GM12878 (cell line): ENCODE measurements at regions not wholly inside any gene's neighbourhood (a gene's known extent, or its start where the extent isn't known, plus 50 kb on each side); places are given as distances from the start of the nearest gene placed in this dataset.

Source experiments
- ATAC-seq: fragments of 200-7000 bp; cut with Tn5 transposase; 3 replicates; pipeline ENCODE4 v1.9.1; 2020; ENCODE audit warnings: mild to moderate bottlenecking, moderate library complexity
- BruUV-seq: library from RNA; stranded (reverse); fragments of 400-500 nt; replicated peaks from 2 replicates; lab custom pipeline; 2021; lab: Mats Ljungman, UMichigan
- CTCF ChIA-PET: fragments of 300-600 bp; sonication (Branson Sonifier 250); formaldehyde crosslinking; extraction: SDS; loops from one replicate; lab custom pipeline; 2021; ENCODE audit warnings: inconsistent platforms; lab: Yijun Ruan, JAX
- POLR2A ChIA-PET: fragments of 350-600 bp; formaldehyde crosslinking; extraction: SDS; loops from one replicate; lab custom pipeline; 2021; ENCODE audit warnings: inconsistent platforms; lab: Charles Lee
- RAD21 ChIA-PET: fragments of 300-600 bp; sonication (Branson Sonifier 250); formaldehyde crosslinking; loops from one replicate; lab custom pipeline; 2023; ENCODE audit warnings: antibody characterized with exemption; ENCODE audit not compliant: unreplicated experiment; lab: Charles Lee
- SMC1A ChIA-PET: fragments of 300-600 bp; sonication (Branson Sonifier 250); formaldehyde crosslinking; loops from one replicate; lab custom pipeline; 2023; ENCODE audit not compliant: unreplicated experiment, uncharacterized antibody; lab: Charles Lee
- DNase-seq: peaks from one replicate; pipeline ENCODE4 v3.0.0-alpha.2; 2011; ENCODE audit warnings: low read depth, low spot score
- FAIRE-seq: peaks from 3 replicates; lab custom pipeline; 2011; peaks lifted over from hg19 to GRCh38; lab: Jason Lieb, UNC
- H2AFZ ChIP-seq: 2 replicates; pipeline ENCODE4 v1.6.0; 2011; ENCODE audit warnings: low read depth, low read length, control low read depth; ENCODE audit not compliant: control insufficient read depth
- H3K27ac ChIP-seq: 2 replicates; pipeline ENCODE4 v1.5.1; 2011; ENCODE audit warnings: control low read depth; ENCODE audit not compliant: control insufficient read depth, insufficient read depth
- H3K27me3 ChIP-seq, 2 experiments: replicated peaks in 1 of 2; 2 replicates each; pipeline versions ENCODE4 v1.6.0 to v1.6.1; 2011; ENCODE audit warnings: low read length in 1 of 2; ENCODE audit not compliant: control insufficient read depth in 2 of 2, insufficient read depth in 2 of 2
- H3K36me3 ChIP-seq, 2 experiments: 2 replicates each; pipeline ENCODE4 v1.5.1; 2011; ENCODE audit warnings: low read length in 1 of 2; ENCODE audit not compliant: control insufficient read depth in 2 of 2, insufficient read depth in 2 of 2
- H3K4me1 ChIP-seq: 2 replicates; pipeline ENCODE4 v1.6.1; 2011; ENCODE audit warnings: mild to moderate bottlenecking, low read length, moderate library complexity, mixed read lengths; ENCODE audit not compliant: control insufficient read depth, insufficient read depth
- H3K4me2 ChIP-seq: 2 replicates; pipeline ENCODE4 v1.6.0; 2011; ENCODE audit warnings: control low read depth; ENCODE audit not compliant: control insufficient read depth, insufficient read depth
- H3K4me3 ChIP-seq: fragments of 200-600 bp; sonication (generic); 2 replicates; pipeline ENCODE4 v1.5.1; 2016
- H3K79me2 ChIP-seq: 2 replicates; pipeline ENCODE4 v1.6.0; 2011; ENCODE audit warnings: low read length; ENCODE audit not compliant: control insufficient read depth, insufficient read depth
- H3K9ac ChIP-seq: 2 replicates; pipeline ENCODE4 v1.8.0; 2011; ENCODE audit warnings: low read length, control low read depth, mixed read lengths; ENCODE audit not compliant: control insufficient read depth, insufficient read depth
- H3K9me3 ChIP-seq: replicated peaks from 3 replicates; pipeline ENCODE4 v1.5.1; 2011; ENCODE audit warnings: mild to moderate bottlenecking, low read length; ENCODE audit not compliant: control insufficient read depth, insufficient read depth
- H4K20me1 ChIP-seq: 2 replicates; pipeline ENCODE4 v1.6.0; 2011; ENCODE audit not compliant: control insufficient read depth, insufficient read depth
- BCL11A ChIP-seq: IDR thresholded peaks from 2 replicates; pipeline ENCODE4 v1.6.1; 2011; ENCODE audit warnings: low read depth, low read length
- BHLHE40 ChIP-seq, 2 experiments: fragments of 450-650 bp in 1 of 2; IDR thresholded peaks; 2 replicates each; pipeline ENCODE4 v1.6.1; 2011 to 2017; ENCODE audit warnings: low read depth in 2 of 2, borderline replicate concordance in 1 of 2, improper control_type of control experiment in 1 of 2, low read length in 1 of 2, mild to moderate bottlenecking in 1 of 2
- DPF2 ChIP-seq: fragments of 450-650 bp; IDR thresholded peaks from 2 replicates; pipeline ENCODE4 v1.6.1; 2017; ENCODE audit warnings: mild to moderate bottlenecking
- GABPA ChIP-seq: IDR thresholded peaks from 2 replicates; pipeline ENCODE4 v1.6.1; 2014; ENCODE audit warnings: antibody characterized with exemption, low read depth, mild to moderate bottlenecking, inconsistent platforms
- GATAD2B ChIP-seq: fragments of 450-650 bp; conservative IDR thresholded peaks from 2 replicates; pipeline ENCODE4 v1.6.1; 2017; ENCODE audit warnings: low read depth, mild to moderate bottlenecking, moderate library complexity
- HDAC6 ChIP-seq: fragments of 200-600 bp; sonication (generic); IDR thresholded peaks from one replicate; pipeline ENCODE4 v1.8.0; 2017; ENCODE audit warnings: antibody characterized with exemption; ENCODE audit not compliant: unreplicated experiment
- IKZF1 ChIP-seq: fragments of 450-650 bp; conservative IDR thresholded peaks from 2 replicates; pipeline ENCODE4 v1.6.1; 2017; ENCODE audit warnings: antibody characterized with exemption, mild to moderate bottlenecking
- MTA2 ChIP-seq: fragments of 450-650 bp; IDR thresholded peaks from 2 replicates; pipeline ENCODE4 v1.6.1; 2016; ENCODE audit warnings: low read depth, mild to moderate bottlenecking, moderate library complexity
- NBN ChIP-seq: fragments of 450-650 bp; IDR thresholded peaks from 2 replicates; pipeline ENCODE4 v1.6.1; 2016
- NR2C2 ChIP-seq: IDR thresholded peaks from 2 replicates; pipeline ENCODE4 v1.6.1; 2011; ENCODE audit warnings: borderline replicate concordance, low read depth; ENCODE audit not compliant: control insufficient read depth, insufficient read length
- NR2F1 ChIP-seq: fragments of 450-650 bp; conservative IDR thresholded peaks from 2 replicates; pipeline ENCODE4 v1.6.1; 2017; ENCODE audit warnings: mild to moderate bottlenecking
- POLR2AphosphoS2 ChIP-seq: IDR thresholded peaks from 2 replicates; pipeline ENCODE4 v1.6.1; 2011; ENCODE audit warnings: low read depth, mild to moderate bottlenecking, low read length, improper control_type of control experiment, moderate library complexity
- SP1 ChIP-seq: IDR thresholded peaks from one replicate; pipeline ENCODE4 v1.6.1; 2011; ENCODE audit warnings: low read depth, low read length
- TCF7 ChIP-seq: IDR thresholded peaks from 2 replicates; pipeline ENCODE4 v1.6.1; 2014; ENCODE audit warnings: antibody characterized with exemption, borderline replicate concordance
- ZNF24 ChIP-seq: fragments of 450-650 bp; IDR thresholded peaks from 2 replicates; pipeline ENCODE4 v1.6.1; 2017; ENCODE audit warnings: antibody characterized with exemption, mild to moderate bottlenecking
- WGBS: methylation state at CpG from one replicate; pipeline ENCODE4 v1.1.6; 2016; ENCODE audit warnings: low lambda C conversion rate; ENCODE audit not compliant: insufficient replicate concordance, insufficient coverage; ENCODE audit errors: missing lambda C conversion rate; 5-methylcytosine and 5-hydroxymethylcytosine counted together
- in situ Hi-C: fragments of 300-500 bp; cut with MboI; formaldehyde crosslinking; loops from 9 replicates; pipeline ENCODE4 v1.14.3; 2018; ENCODE audit warnings: mixed read lengths
- intact Hi-C: fragments of 100-400 bp; cut with micrococcal nuclease; formaldehyde crosslinking; loops from one replicate; pipeline ENCODE4 v1.14.2; 2022; ENCODE audit not compliant: unreplicated experiment
- TF ChIP-seq, protein P1 (sequence below): fragments of 450-650 bp; formaldehyde crosslinking; IDR thresholded peaks from 2 replicates; pipeline ENCODE4 v1.4.0; 2020; ENCODE audit warnings: mild to moderate bottlenecking, moderate library complexity

DNA sequence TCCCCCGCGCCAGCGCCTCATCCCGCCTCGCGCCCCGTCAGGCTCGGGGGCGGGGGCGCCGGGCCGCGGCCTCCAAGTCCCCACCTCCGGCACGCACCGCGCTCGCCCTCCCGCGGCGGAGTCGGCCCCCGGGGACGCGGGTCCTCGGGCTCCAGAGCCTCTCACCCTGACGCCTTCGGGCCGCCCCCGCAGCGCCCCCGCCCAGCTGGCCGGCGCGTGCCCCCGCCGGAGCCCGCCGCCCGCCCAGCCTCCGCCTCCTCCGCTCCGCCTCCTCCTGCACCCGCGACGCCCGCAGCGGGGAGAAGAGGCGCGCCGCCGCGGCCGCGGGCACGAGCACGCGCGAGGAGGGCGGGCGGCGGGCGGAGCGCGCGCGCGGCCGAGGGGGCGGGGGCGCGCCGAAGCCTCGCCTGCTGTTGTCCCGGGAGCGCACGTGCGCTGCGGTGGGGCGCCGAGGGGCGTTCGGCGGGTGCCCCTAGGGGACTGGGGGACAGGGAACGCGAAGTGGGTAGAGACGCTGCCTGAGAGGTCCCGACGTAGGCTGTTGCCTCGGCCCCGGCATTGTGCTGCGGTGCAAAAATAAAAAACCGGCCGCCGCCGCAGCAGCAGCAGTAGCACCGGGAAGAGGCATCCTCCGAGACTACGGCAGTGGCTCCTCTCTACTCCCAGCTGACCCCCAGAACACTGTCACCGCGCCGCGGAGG is 87.4 kb upstream of the ARHGAP32 start (continued):
- TF ChIP-seq, protein P1, sequence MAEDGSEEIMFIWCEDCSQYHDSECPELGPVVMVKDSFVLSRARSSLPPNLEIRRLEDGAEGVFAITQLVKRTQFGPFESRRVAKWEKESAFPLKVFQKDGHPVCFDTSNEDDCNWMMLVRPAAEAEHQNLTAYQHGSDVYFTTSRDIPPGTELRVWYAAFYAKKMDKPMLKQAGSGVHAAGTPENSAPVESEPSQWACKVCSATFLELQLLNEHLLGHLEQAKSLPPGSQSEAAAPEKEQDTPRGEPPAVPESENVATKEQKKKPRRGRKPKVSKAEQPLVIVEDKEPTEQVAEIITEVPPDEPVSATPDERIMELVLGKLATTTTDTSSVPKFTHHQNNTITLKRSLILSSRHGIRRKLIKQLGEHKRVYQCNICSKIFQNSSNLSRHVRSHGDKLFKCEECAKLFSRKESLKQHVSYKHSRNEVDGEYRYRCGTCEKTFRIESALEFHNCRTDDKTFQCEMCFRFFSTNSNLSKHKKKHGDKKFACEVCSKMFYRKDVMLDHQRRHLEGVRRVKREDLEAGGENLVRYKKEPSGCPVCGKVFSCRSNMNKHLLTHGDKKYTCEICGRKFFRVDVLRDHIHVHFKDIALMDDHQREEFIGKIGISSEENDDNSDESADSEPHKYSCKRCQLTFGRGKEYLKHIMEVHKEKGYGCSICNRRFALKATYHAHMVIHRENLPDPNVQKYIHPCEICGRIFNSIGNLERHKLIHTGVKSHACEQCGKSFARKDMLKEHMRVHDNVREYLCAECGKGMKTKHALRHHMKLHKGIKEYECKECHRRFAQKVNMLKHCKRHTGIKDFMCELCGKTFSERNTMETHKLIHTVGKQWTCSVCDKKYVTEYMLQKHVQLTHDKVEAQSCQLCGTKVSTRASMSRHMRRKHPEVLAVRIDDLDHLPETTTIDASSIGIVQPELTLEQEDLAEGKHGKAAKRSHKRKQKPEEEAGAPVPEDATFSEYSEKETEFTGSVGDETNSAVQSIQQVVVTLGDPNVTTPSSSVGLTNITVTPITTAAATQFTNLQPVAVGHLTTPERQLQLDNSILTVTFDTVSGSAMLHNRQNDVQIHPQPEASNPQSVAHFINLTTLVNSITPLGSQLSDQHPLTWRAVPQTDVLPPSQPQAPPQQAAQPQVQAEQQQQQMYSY (CRISPR knock-in tag): no peak
- no peak for TF ChIP-seq TCF7

DNA sequence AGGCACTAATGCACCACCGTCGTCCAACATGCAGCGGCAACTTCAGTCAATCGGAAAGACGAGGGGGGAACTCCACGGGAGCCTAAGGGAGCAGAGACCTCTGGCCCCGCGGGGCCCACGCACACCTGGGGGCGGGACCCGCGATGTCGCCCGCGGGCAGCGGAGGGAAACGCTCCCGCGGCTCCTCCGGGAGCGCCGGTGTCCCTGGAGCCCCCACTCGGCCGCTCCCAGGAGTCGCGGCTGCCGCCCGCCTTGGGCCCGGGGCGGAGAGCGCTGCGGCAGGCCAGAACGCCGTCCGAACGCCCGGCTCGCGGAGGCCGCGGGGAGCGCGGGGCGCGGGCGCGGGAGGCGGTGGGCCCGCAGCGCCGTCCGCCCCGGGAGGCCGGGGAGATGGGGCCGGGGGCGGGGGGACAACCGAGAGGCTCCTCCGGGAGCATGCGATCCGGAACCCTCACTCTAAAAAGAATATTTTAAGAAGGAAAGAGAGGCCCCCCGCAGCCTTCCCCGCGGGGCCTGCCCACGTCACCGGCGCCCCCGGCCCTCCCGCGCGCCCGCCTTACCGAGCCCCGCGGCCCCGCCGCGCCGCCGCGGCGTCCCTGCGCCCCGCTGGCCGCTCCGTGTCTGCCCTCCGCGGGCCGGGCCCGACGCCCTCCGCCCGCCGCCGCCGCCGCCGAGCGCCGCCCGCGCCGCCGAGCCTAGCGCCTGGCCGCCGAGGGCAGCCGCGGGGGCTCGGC is 86.6 kb upstream of the ARHGAP32 start:
- POLR2A ChIA-PET: no interaction called here
- no peaks in the 10 kb centered on the region for H3K4me1 ChIP-seq
- H3K9ac ChIP-seq: no peak overlapping the region
- RAD21 ChIA-PET: no interaction called here
- H3K27me3 ChIP-seq: peaks cover 0 to 4% of the 10 kb centered on the region in 2 experiments; a peak in 1 of 4 replicates
- H3K4me2 ChIP-seq: peak overlapping the region; percentile 17; the same call in 1 of the 2 replicates
- H3K27ac ChIP-seq: no peak overlapping the region
- SMC1A ChIA-PET: no interaction called here
- H3K9me3 ChIP-seq: no peaks in the 10 kb centered on the region
- H4K20me1 ChIP-seq: no peaks in the 10 kb centered on the region
- no peak for FAIRE-seq
- no peaks in the 10 kb centered on the region for H3K79me2 ChIP-seq
- ATAC-seq: peak; percentile 17; the same call in 2 of the 3 replicates
- H3K36me3 ChIP-seq: no peaks in the 10 kb centered on the region
- no peak for DNase-seq
- WGBS: 19% methylated on average over 56 of the region's 109 CpGs
- intact Hi-C loops: no loop called here
- peak overlapping the region; percentile 36 for H3K4me3 ChIP-seq
- no TSS peak for BruUV-seq
- TF ChIP-seq IKZF1 (peak; percentile 50), POLR2AphosphoS2 (no peak), HDAC6 (no peak), GABPA (no peak), NBN (no peak), ZNF24 (no peak), MTA2 (no peak), GATAD2B (0 out of 2 replicates have a peak, but pooled peaks have one; percentile 33), BCL11A (no peak), NR2C2 (no peak), BHLHE40 (IDR thresholded peaks at IDR 0.05; ENCODE audit: borderline replicate concordance in 1 of 2, low read depth in 2 of 2, low read length in 1 of 2) (peak in 1 of 2 experiments; percentile 26; a peak in 1 of 4 replicates), DPF2 (0 out of 2 replicates have a peak, but pooled peaks have one; percentile 21), NR2F1 (0 out of 2 replicates have a peak, but pooled peaks have one; percentile 44), SP1 (no peak)
- CTCF ChIA-PET: no interaction called here
- in situ Hi-C loops: no loop called here
- H2AFZ ChIP-seq: no peak overlapping the region; the same call in 1 of the 2 replicates
